Duodenal mucosa (tissue), 2 donors: ENCODE measurements at regions not wholly inside any gene's neighbourhood (a gene's known extent, or its start where the extent isn't known, plus 50 kb on each side); places are given as distances from the start of the nearest gene placed in this dataset.

Source experiments
- H3K27ac ChIP-seq: one replicate; pipeline ENCODE4 v1.7.0; 2013; ENCODE audit warnings: low read depth, low read length
- H3K27me3 ChIP-seq, 2 donors: one replicate each; pipeline ENCODE4 v1.7.0; 2013; ENCODE audit warnings: low read length in 2 of 2, control low read depth in 1 of 2; ENCODE audit not compliant: insufficient read depth in 2 of 2, control insufficient read depth in 1 of 2
- H3K36me3 ChIP-seq, 2 donors: one replicate each; pipeline ENCODE4 v1.7.0; 2013; ENCODE audit warnings: low read length in 2 of 2, control low read depth in 1 of 2; ENCODE audit not compliant: insufficient read depth in 2 of 2, control insufficient read depth in 1 of 2
- H3K4me1 ChIP-seq, 2 donors: one replicate each; pipeline ENCODE4 v1.7.0; 2013; ENCODE audit warnings: low read length in 2 of 2, control low read depth in 1 of 2; ENCODE audit not compliant: insufficient read depth in 2 of 2, control insufficient read depth in 1 of 2
- H3K4me3 ChIP-seq, 2 donors: one replicate each; pipeline ENCODE4 v1.7.0; 2013; ENCODE audit warnings: low read length in 2 of 2, low read depth in 1 of 2
- H3K9ac ChIP-seq, 2 donors: one replicate each; pipeline ENCODE4 v1.7.0; 2013; ENCODE audit warnings: low read length in 2 of 2, low read depth in 1 of 2
- H3K9me3 ChIP-seq, 2 donors: one replicate each; pipeline ENCODE4 v1.7.0; 2013; ENCODE audit warnings: low read length in 2 of 2, control low read depth in 1 of 2; ENCODE audit not compliant: control insufficient read depth in 1 of 2

GRCh38 chr10:3000048-3000447 lies 67.3 kb upstream of the PFKP start:
- Histone ChIP-seq H3K27me3 (no peaks in the 10 kb centered on the region), H3K9me3 (no peaks in the 10 kb centered on the region), H3K36me3 (no peaks in the 10 kb centered on the region), H3K4me3 (no peak overlapping the region), H3K4me1 (no peaks in the 10 kb centered on the region), H3K9ac (no peak overlapping the region), H3K27ac (no peak overlapping the region)

GRCh38 chr10:2994221-2994961 lies 73.0 kb upstream of the PFKP start:
- Histone ChIP-seq H3K36me3 (no peaks in the 10 kb centered on the region), H3K9ac (no peak overlapping the region), H3K27ac (no peak overlapping the region), H3K27me3 (no peaks in the 10 kb centered on the region), H3K4me3 (no peak overlapping the region), H3K9me3 (peaks cover 0 to 3% of the 10 kb centered on the region in 2 donors), H3K4me1 (peaks cover 6 to 8% of the 10 kb centered on the region in 2 donors)

GRCh38 chr10:2993636-2994035 lies 73.7 kb upstream of the PFKP start:
- Histone ChIP-seq H3K27me3 (no peaks in the 10 kb centered on the region), H3K9me3 (peaks cover 0 to 4% of the 10 kb centered on the region in 2 donors), H3K36me3 (no peaks in the 10 kb centered on the region), H3K27ac (no peak overlapping the region), H3K4me3 (no peak overlapping the region), H3K9ac (no peak overlapping the region), H3K4me1 (peaks cover 6 to 8% of the 10 kb centered on the region in 2 donors)

- Histone ChIP-seq H3K27ac (no peak overlapping the region), H3K9me3 (peaks cover 0 to 4% of the 10 kb centered on the region in 2 donors), H3K9ac (no peak overlapping the region), H3K4me3 (no peak overlapping the region), H3K27me3 (no peaks in the 10 kb centered on the region), H3K36me3 (no peaks in the 10 kb centered on the region), H3K4me1 (peaks cover 6 to 8% of the 10 kb centered on the region in 2 donors)
Observed at GRCh38 chr10:2992401-2993198, 74.7 kb upstream of the PFKP start.

- H3K9ac ChIP-seq: no peak overlapping the region
- peaks cover 19 to 20% of the 10 kb centered on the region in 2 donors for H3K4me1 ChIP-seq
- no peak overlapping the region for H3K4me3 ChIP-seq
- H3K36me3 ChIP-seq: no peaks in the 10 kb centered on the region
- no peaks in the 10 kb centered on the region for H3K27me3 ChIP-seq
- no peak overlapping the region for H3K27ac ChIP-seq
- H3K9me3 ChIP-seq: peaks cover 0 to 4% of the 10 kb centered on the region in 2 donors
Observed at GRCh38 chr10:2990764-2991163, 76.6 kb upstream of the PFKP start.

- no peak overlapping the region for H3K4me3 ChIP-seq
Observed at GRCh38 chr10:2989292-2989947, 77.9 kb upstream of the PFKP start.

GRCh38 chr10:2987185-2987768 lies 80.1 kb upstream of the PFKP start:
- no peak overlapping the region for H3K4me3 ChIP-seq
- H3K27ac ChIP-seq: no peak overlapping the region

More at GRCh38 chr10:2989292-2989947, 77.9 kb upstream of the PFKP start:
- Histone ChIP-seq H3K27ac (no peak overlapping the region), H3K36me3 (no peaks in the 10 kb centered on the region), H3K27me3 (no peaks in the 10 kb centered on the region), H3K4me1 (peaks cover 28% of the 10 kb centered on the region in 2 donors), H3K9me3 (peaks cover 0 to 4% of the 10 kb centered on the region in 2 donors), H3K9ac (no peak overlapping the region)

GRCh38 chr10:2986391-2986801 lies 81.0 kb upstream of the PFKP start:
- Histone ChIP-seq H3K27me3 (no peaks in the 10 kb centered on the region), H3K9ac (peak overlapping the region; percentile 16 to 44), H3K4me1 (peaks cover 28% of the 10 kb centered on the region in 2 donors), H3K36me3 (no peaks in the 10 kb centered on the region), H3K9me3 (peaks cover 0 to 4% of the 10 kb centered on the region in 2 donors), H3K27ac (peak overlapping the region; percentile 38), H3K4me3 (peak overlapping the region; percentile 45 to 53)

More at GRCh38 chr10:2987185-2987768, 80.1 kb upstream of the PFKP start:
- H3K9me3 ChIP-seq: peaks cover 0 to 4% of the 10 kb centered on the region in 2 donors
- peaks cover 28% of the 10 kb centered on the region in 2 donors for H3K4me1 ChIP-seq
- no peaks in the 10 kb centered on the region for H3K27me3 ChIP-seq
- H3K36me3 ChIP-seq: no peaks in the 10 kb centered on the region
- no peak overlapping the region for H3K9ac ChIP-seq

GRCh38 chr10:2985729-2986232 lies 81.6 kb upstream of the PFKP start:
- H3K27me3 ChIP-seq: no peaks in the 10 kb centered on the region
- no peaks in the 10 kb centered on the region for H3K36me3 ChIP-seq
- peak overlapping the region; percentile 38 for H3K27ac ChIP-seq
- H3K9ac ChIP-seq: peak overlapping the region; percentile 16 to 44
- H3K4me1 ChIP-seq: peaks cover 23 to 24% of the 10 kb centered on the region in 2 donors
- peak overlapping the region; percentile 45 to 53 for H3K4me3 ChIP-seq
- H3K9me3 ChIP-seq: peaks cover 0 to 4% of the 10 kb centered on the region in 2 donors
